AG08395 (cell line): ENCODE measurements at regions not wholly inside any gene's neighbourhood (a gene's known extent, or its start where the extent isn't known, plus 50 kb on each side); places are given as distances from the start of the nearest gene placed in this dataset.
"Not testable (repeated sequence)": the region's sequence is repeated elsewhere in the genome, so short reads cannot be mapped to it uniquely, and the experiment has no call there.

ENCODE experiments used
- DNase-seq: peaks from one replicate; pipeline ENCODE4 v3.0.0; 2012; ENCODE audit warnings: mixed read lengths, low spot score

DNA sequence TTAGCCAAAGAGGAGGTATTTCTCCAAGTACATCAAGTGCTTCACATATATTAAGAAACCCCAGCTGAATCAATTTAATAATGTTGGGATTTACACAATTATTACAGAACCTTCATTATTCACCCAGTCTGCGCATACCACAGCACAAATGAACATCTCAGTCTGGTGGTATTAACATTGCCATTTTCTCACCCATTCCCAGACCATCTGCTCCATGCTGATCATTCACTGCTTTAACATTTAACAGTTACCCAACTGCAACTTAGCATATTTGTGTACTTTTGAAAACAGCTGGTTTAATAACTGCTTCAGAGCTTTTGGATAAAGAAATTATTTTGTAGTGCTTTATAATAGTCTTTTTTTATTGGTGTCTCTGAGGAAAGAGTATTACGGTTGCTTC lies 1072.1 kb downstream of the NXPH1 start:
- DNase-seq, result no peak

GRCh38 chr7:9507290-9507689 lies 1073.9 kb downstream of the NXPH1 start:
- no peak for DNase-seq

GRCh38 chr7:9516662-9517061 lies 1083.3 kb downstream of the NXPH1 start:
- no peak for DNase-seq

DNA sequence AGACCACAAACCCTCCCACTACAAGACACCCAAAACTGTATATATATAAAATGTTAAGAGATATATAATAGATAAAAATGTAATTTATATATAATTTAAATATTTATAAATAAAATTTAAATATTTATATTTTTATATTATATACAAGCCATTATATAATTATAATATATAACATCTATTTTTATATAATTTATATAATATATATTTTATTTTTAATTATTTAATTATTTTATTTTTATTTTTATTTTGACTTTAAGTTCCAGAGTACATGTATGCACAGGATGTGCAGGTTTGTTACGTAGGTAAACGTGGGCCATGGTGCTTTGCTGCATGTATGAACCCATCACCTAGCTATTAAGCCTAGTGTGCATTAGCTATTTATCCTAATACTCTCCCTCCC lies 1090.2 kb downstream of the NXPH1 start:
- DNase-seq, result no peak

DNA sequence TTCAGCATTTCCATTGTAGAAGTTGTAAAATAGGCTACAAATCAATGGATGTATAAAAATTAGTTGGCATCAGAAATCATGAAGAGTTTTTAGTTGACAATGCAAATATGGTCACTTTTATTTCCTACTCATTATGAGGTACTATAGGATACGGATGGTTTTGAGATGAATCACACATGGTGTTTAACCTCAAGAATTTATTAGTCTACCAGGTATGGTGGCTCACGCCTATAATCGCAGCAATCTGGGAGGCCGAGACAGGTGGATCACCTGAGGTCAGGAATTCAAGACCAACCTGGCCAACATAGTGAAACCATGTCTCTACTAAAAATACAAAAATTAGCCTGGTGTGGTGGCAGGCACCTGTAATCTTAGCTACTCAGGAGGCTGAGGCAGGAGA lies 1119.0 kb downstream of the NXPH1 start:
- not testable (repeated sequence) for DNase-seq

DNA sequence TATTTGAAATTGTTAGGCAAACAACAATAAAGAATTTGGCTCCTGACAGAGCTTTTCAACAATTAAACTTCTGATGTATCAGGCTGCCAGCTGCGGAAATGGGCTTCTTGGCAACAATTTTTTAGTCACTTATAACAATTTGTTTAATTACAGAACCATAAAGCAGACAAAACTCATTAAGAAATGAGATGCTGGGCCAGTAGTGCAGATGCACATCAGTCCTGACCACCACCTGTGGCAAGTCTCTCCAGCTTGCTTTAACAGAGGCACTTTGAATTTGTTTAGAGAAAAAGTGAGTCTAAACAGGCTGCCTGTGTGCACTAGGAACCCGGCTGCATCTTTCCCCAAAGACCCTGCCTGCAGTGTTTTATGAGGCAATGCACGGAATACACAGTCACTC lies 1124.4 kb downstream of the NXPH1 start:
- no peak for DNase-seq

- no peak for DNase-seq
Measured at GRCh38 chr7:9575716-9576115, 1142.3 kb downstream of the NXPH1 start.

DNA sequence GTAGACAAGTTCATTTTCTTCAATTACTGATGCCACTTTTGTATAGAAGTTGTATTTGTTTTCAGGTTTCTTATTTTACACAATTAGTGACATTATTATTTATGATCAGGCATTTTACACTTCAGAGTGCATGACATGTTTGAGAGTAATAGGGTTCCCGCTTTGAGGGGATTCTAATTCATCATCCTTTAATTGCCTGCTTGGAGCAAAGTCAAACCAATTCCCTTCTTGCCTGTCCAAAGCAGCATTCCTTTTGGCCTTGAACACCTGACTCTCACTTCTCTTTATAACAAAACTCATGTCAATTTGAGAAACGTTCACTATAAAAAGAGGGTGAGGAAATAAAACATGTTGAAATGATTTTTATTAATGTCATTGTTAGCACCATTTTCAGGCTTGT lies 1149.4 kb downstream of the NXPH1 start:
- DNase-seq, result no peak

DNA sequence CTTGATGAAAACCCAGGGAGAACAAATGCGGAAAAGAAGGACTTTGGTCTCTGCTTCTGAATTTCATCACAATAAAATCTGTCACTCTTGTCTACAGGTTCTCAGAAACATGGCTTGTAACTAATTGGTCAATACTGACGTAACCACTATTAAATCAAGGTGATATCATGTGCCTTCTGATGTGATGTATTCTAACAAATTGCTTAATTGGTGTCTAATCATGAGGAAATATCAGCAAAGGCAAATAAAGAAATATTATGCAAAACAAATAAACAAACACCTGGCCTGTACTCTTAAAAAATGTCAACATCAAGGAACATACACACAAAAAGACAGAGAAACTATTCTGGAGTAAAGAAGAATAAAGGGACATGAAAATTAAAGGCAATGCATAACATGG lies 1165.0 kb downstream of the NXPH1 start:
- DNase-seq, result no peak

DNA sequence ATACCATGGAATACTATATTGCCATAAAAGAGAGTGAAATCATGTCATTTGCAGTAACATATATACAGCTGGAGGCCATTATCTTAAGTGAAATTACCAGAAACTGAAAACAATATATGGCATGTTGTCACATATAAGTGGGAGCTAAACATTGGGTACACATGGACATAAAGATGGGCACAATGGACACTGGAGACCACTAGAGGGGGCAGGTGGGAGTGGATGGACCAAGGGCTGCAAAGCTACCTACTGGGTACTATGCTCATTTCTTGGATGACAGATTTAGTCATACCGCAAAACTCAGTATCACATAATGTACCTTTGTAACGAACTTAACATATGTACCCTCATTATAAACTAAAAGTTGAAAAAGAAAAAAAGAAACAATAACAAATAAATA lies 1167.6 kb downstream of the NXPH1 start:
- no peak for DNase-seq

- no peak for DNase-seq
Measured at GRCh38 chr7:9603291-9603690, 1169.9 kb downstream of the NXPH1 start.

DNA sequence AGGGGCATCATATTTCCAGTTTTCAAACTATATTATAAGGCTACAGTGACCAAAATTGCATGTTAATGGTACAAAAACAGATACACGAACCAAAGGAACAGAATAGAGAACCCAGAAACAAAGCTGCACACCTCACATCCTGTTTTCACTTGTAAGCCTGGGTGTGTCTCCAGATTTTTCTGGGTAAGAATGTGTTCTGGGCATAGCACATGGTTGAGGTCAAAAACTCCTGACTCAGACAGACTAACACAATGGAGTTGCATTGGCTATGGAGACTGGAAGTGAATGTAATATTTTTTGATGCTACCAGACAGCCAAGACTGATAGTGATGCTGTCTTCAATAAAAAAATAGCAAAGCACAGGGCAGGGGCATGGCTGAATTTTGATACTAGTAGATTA lies 1175.2 kb downstream of the NXPH1 start:
- DNase-seq, result no peak

DNA sequence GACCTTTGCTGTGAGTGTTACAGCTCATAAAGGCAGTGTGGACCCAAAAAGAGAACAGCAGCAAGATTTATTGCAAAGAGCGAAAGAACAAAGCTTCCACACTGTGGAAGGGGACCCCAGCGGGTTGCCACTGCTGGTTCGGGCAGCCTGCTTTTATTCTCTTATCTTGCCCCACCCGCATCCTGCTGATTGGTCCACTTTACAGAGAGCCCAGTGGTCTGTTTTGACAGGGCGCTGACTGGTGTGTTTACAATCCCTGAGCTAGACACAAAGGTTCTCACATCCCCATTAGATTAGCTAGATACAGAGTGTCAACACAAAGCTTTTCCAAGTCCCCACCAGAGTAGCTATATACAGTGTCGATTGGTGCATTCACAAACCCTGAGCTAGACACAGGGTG lies 1187.5 kb downstream of the NXPH1 start:
- DNase-seq, result not testable (repeated sequence)

GRCh38 chr7:9621306-9621902 lies 1188.0 kb downstream of the NXPH1 start:
- DNase-seq, result not testable (repeated sequence)

GRCh38 chr7:9621927-9622326 lies 1188.5 kb downstream of the NXPH1 start:
- DNase-seq, result no peak

GRCh38 chr7:9625953-9626352 lies 1192.5 kb downstream of the NXPH1 start:
- no peak for DNase-seq

- no peak for DNase-seq
Measured at GRCh38 chr7:9645756-9646155, 1212.3 kb downstream of the NXPH1 start.

GRCh38 chr7:9657257-9657656 lies 1223.8 kb downstream of the NXPH1 start:
- DNase-seq, result no peak

- no peak for DNase-seq
Measured at GRCh38 chr7:9671979-9672917, 1238.8 kb downstream of the NXPH1 start.

- DNase-seq, result no peak
Measured at GRCh38 chr7:9680713-9681112, 1247.3 kb downstream of the NXPH1 start.

- no peak for DNase-seq
Measured at GRCh38 chr7:9681284-9681683, 1247.9 kb downstream of the NXPH1 start.

DNA sequence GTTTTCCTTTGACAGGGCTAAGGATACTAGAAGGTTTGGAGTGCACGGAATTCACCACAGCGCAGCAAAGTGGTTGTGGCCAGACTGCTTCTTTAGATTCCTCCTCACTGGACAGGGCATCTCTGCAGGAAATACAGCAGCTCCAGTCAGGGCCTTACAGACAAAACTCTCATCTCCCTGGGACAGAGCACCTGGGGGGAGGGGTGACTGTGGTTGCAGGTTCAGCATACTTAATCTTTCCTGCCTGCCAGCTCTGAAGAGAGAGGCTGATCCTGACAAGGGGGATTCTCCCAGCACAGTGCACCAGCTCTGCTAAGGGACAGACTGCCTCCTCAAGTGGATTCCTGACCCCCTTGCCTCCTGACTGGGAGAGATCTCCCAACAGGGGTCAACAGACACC lies 1257.9 kb downstream of the NXPH1 start:
- DNase-seq, result no peak

GRCh38 chr7:9698375-9698774 lies 1265.0 kb downstream of the NXPH1 start:
- no peak for DNase-seq

- DNase-seq, result no peak
Measured at GRCh38 chr7:9709216-9709615, 1264.5 kb upstream of the PHF14 start.
